GM12875 (cell line): ENCODE measurements at regions not wholly inside any gene's neighbourhood (a gene's known extent, or its start where the extent isn't known, plus 50 kb on each side); places are given as distances from the start of the nearest gene placed in this dataset.

Source experiments
- H3K4me3 ChIP-seq: one replicate; pipeline ENCODE4 v1.5.1; 2011; ENCODE audit warnings: low read depth, low read length, control low read depth
- CTCF ChIP-seq: IDR thresholded peaks from 2 replicates; pipeline ENCODE4 v1.5.1; 2011; ENCODE audit warnings: low read depth, mild to moderate bottlenecking, control low read depth, inconsistent platforms, low read length, moderate library complexity, borderline replicate concordance; ENCODE audit not compliant: insufficient read depth

- no peak overlapping the region for H3K4me3 ChIP-seq
- no peak for TF ChIP-seq CTCF
Observed at GRCh38 chr18:73812423-73812822, 335.2 kb downstream of the FBXO15 start.

GRCh38 chr18:73807551-73808192, 340.0 kb downstream of the FBXO15 start:
- no peak overlapping the region for H3K4me3 ChIP-seq
- no peak for TF ChIP-seq CTCF

GRCh38 chr18:73805991-73806390, 341.6 kb downstream of the FBXO15 start:
- no peak for TF ChIP-seq CTCF
- H3K4me3 ChIP-seq, result no peak overlapping the region

- no peak for TF ChIP-seq CTCF
- H3K4me3 ChIP-seq, result no peak overlapping the region
Observed at GRCh38 chr18:73797419-73797818, 350.2 kb downstream of the FBXO15 start.

GRCh38 chr18:73793386-73793785, 354.2 kb downstream of the FBXO15 start:
- H3K4me3 ChIP-seq, result no peak overlapping the region
- no peak for TF ChIP-seq CTCF

GRCh38 chr18:73791081-73791480, 356.6 kb downstream of the FBXO15 start:
- no peak for TF ChIP-seq CTCF
- H3K4me3 ChIP-seq, result no peak overlapping the region

- no peak overlapping the region for H3K4me3 ChIP-seq
- TF ChIP-seq CTCF, result no peak
Observed at GRCh38 chr18:73790587-73790986, 357.0 kb downstream of the FBXO15 start.
